Mesenchymal stem cell (in vitro differentiated cells and primary cell): ENCODE measurements at regions not wholly inside any gene's neighbourhood (a gene's known extent, or its start where the extent isn't known, plus 50 kb on each side); places are given as distances from the start of the nearest gene placed in this dataset.

Experiments
- DNase-seq: peaks from one replicate; pipeline ENCODE4 v3.0.0-alpha.2; 2013
- H2AFZ ChIP-seq: one replicate; pipeline ENCODE4 v1.6.1; 2013; ENCODE audit warnings: low read depth, mild to moderate bottlenecking, control low read depth, inconsistent platforms, low read length, moderate library complexity
- H2AK5ac ChIP-seq: 2 replicates; pipeline ENCODE4 v1.6.1; 2013; ENCODE audit warnings: low read length, moderate library complexity, mild to moderate bottlenecking, inconsistent platforms; ENCODE audit not compliant: severe bottlenecking
- H2BK120ac ChIP-seq: one replicate; pipeline ENCODE4 v1.6.1; 2013; ENCODE audit warnings: low read depth, mild to moderate bottlenecking, inconsistent platforms, low read length, moderate library complexity
- H2BK12ac ChIP-seq, 2 experiments: one replicate each; pipeline ENCODE4 v1.6.1; 2013; ENCODE audit warnings: inconsistent platforms in 2 of 2, low read length in 2 of 2, mild to moderate bottlenecking in 2 of 2, moderate library complexity in 2 of 2, control low read depth in 1 of 2
- H2BK15ac ChIP-seq: one replicate; pipeline ENCODE4 v1.6.1; 2013; ENCODE audit warnings: mild to moderate bottlenecking, low read depth, inconsistent platforms; ENCODE audit not compliant: poor library complexity, severe bottlenecking
- H2BK5ac ChIP-seq: 2 replicates; pipeline ENCODE4 v1.6.1; 2013; ENCODE audit warnings: low read depth, mild to moderate bottlenecking, low read length, control low read depth, inconsistent platforms; ENCODE audit not compliant: poor library complexity, severe bottlenecking
- H3K14ac ChIP-seq, 2 experiments: one replicate each; pipeline ENCODE4 v1.6.1; 2013; ENCODE audit warnings: inconsistent platforms in 2 of 2, low read length in 2 of 2, control low read depth in 1 of 2, mild to moderate bottlenecking in 1 of 2, moderate library complexity in 1 of 2
- H3K18ac ChIP-seq, 2 experiments: one replicate each; pipeline ENCODE4 v1.6.1; 2013; ENCODE audit warnings: inconsistent platforms in 2 of 2, low read length in 2 of 2, control low read depth in 1 of 2, low read depth in 1 of 2, mild to moderate bottlenecking in 1 of 2
- H3K23ac ChIP-seq, 2 experiments: one replicate each; pipeline ENCODE4 v1.6.1; 2013; ENCODE audit warnings: inconsistent platforms in 2 of 2, low read length in 2 of 2, mild to moderate bottlenecking in 2 of 2, moderate library complexity in 2 of 2, control low read depth in 1 of 2
- H3K27ac ChIP-seq: 2 replicates; pipeline ENCODE4 v1.5.1; 2013; ENCODE audit warnings: mild to moderate bottlenecking, moderate library complexity, low read length, control low read depth, inconsistent platforms; ENCODE audit not compliant: poor library complexity, severe bottlenecking
- H3K27me3 ChIP-seq, 2 experiments: 2 replicates each; pipeline versions ENCODE4 v1.6.1 to v1.7.0; 2013; ENCODE audit warnings: low read length in 2 of 2, mild to moderate bottlenecking in 2 of 2, moderate library complexity in 2 of 2, control low read depth in 1 of 2, inconsistent platforms in 1 of 2; ENCODE audit not compliant: control insufficient read depth in 1 of 2, insufficient read depth in 1 of 2
- H3K36me3 ChIP-seq, 2 experiments: 2 replicates each; pipeline versions ENCODE4 v1.6.1 to v1.7.0; 2013; ENCODE audit warnings: low read length in 2 of 2, control low read depth in 1 of 2, inconsistent platforms in 1 of 2, low read depth in 1 of 2, mild to moderate bottlenecking in 1 of 2; ENCODE audit not compliant: insufficient read depth in 2 of 2, control insufficient read depth in 1 of 2
- H3K4ac ChIP-seq, 2 experiments: one replicate each; pipeline ENCODE4 v1.6.1; 2013; ENCODE audit warnings: inconsistent platforms in 2 of 2, low read length in 2 of 2, mild to moderate bottlenecking in 2 of 2, moderate library complexity in 2 of 2, control low read depth in 1 of 2, low read depth in 1 of 2
- H3K4me1 ChIP-seq: 2 replicates; pipeline ENCODE4 v1.6.1; 2013; ENCODE audit warnings: low read depth, low read length, control low read depth; ENCODE audit not compliant: control insufficient read depth, insufficient read depth
- H3K4me2 ChIP-seq: 2 replicates; pipeline ENCODE4 v1.6.1; 2013; ENCODE audit warnings: low read length, mild to moderate bottlenecking, inconsistent platforms; ENCODE audit not compliant: poor library complexity, severe bottlenecking
- H3K4me3 ChIP-seq, 2 experiments: 2 replicates each; pipeline versions ENCODE4 v1.5.1 to v1.7.0; 2013; ENCODE audit warnings: low read length in 2 of 2, mild to moderate bottlenecking in 2 of 2, control low read depth in 1 of 2, low read depth in 1 of 2; ENCODE audit not compliant: insufficient read depth in 1 of 2
- H3K79me1 ChIP-seq: replicated peaks from 2 replicates; pipeline ENCODE4 v1.6.1; 2013; ENCODE audit warnings: mild to moderate bottlenecking, control low read depth, low read length, inconsistent platforms; ENCODE audit not compliant: poor library complexity, severe bottlenecking
- H3K9ac ChIP-seq: 2 replicates; pipeline ENCODE4 v1.7.0; 2013; ENCODE audit warnings: mild to moderate bottlenecking, low read length, moderate library complexity
- H3K9me3 ChIP-seq: 2 replicates; pipeline ENCODE4 v1.7.0; 2013; ENCODE audit warnings: mild to moderate bottlenecking, low read length; ENCODE audit not compliant: control insufficient read depth
- H4K8ac ChIP-seq: one replicate; pipeline ENCODE4 v1.6.1; 2013; ENCODE audit warnings: inconsistent platforms, mild to moderate bottlenecking, low read length, moderate library complexity
- H4K91ac ChIP-seq: one replicate; pipeline ENCODE4 v1.6.1; 2013; ENCODE audit warnings: mild to moderate bottlenecking, low read length, inconsistent platforms
- WGBS: methylation state at CpG from one replicate; pipeline ENCODE4 v1.1.7; 2013; ENCODE audit warnings: mixed read lengths; 5-methylcytosine and 5-hydroxymethylcytosine counted together

- no peaks in the 10 kb centered on the region for H3K36me3 ChIP-seq
- H3K4me3 ChIP-seq, result no peak overlapping the region
Observed at GRCh38 chr11:116507849-116508695, 264.7 kb downstream of the BUD13 start.

DNA sequence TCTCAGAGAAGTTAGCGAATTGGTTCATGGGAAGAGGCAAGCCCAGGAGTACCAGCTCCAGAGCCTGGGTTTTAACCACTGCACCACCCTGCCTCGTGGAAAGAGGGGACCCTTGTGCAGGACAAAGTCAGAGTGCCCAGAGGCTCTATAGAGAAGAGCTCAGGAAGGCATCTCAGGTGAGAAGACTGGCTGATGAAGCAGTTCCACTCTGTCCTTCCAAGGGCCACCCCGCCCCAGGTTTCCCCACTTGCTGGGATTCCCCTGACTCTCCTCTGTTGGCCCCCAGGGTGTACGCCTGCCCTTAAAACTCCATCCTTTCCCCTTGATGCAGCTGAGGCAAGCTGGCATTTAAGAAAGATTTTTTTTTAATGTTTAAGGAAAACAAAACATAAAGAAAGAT lies 265.8 kb downstream of the BUD13 start:
- H3K4me3 ChIP-seq, result no peak overlapping the region
- H3K4ac ChIP-seq, result no peak overlapping the region
- H3K9me3 ChIP-seq, result no peaks in the 10 kb centered on the region
- no peak overlapping the region for H4K8ac ChIP-seq
- H2AK5ac ChIP-seq, result no peak overlapping the region
- H3K23ac ChIP-seq, result no peak overlapping the region
- H2AFZ ChIP-seq, result no peak overlapping the region
- H3K27ac ChIP-seq, result no peak overlapping the region
- H3K4me1 ChIP-seq, result no peaks in the 10 kb centered on the region
- H3K14ac ChIP-seq, result no peak overlapping the region
- H2BK120ac ChIP-seq, result no peak overlapping the region
- H3K18ac ChIP-seq, result no peak overlapping the region
- no peaks in the 10 kb centered on the region for H3K36me3 ChIP-seq
- H3K79me1 ChIP-seq, result no peaks in the 10 kb centered on the region
- peaks cover 11 to 71% of the 10 kb centered on the region in 2 experiments for H3K27me3 ChIP-seq
- no peak overlapping the region for H3K9ac ChIP-seq
- 65% methylated on average over 3 of the region's 4 CpGs for WGBS
- H2BK5ac ChIP-seq, result no peak overlapping the region
- DNase-seq, result no peak
- H3K4me2 ChIP-seq, result no peak overlapping the region
- no peak overlapping the region for H2BK15ac ChIP-seq
- H4K91ac ChIP-seq, result no peak overlapping the region
- H2BK12ac ChIP-seq, result no peak overlapping the region

More at GRCh38 chr11:116507849-116508695, 264.7 kb downstream of the BUD13 start:
- H3K27me3 ChIP-seq, result peaks cover under 1 to 69% of the 10 kb centered on the region in 2 experiments
- 55% methylated on average over 8 of the region's 8 CpGs for WGBS
- H2AFZ ChIP-seq, result no peak overlapping the region
- no peak overlapping the region for H3K4ac ChIP-seq
- H3K18ac ChIP-seq, result no peak overlapping the region
- H3K9ac ChIP-seq, result no peak overlapping the region
- no peak overlapping the region for H4K91ac ChIP-seq
- H2AK5ac ChIP-seq, result no peak overlapping the region
- H2BK5ac ChIP-seq, result no peak overlapping the region
- no peak overlapping the region for H4K8ac ChIP-seq
- H2BK120ac ChIP-seq, result no peak overlapping the region
- no peak overlapping the region for H2BK12ac ChIP-seq
- DNase-seq, result no peak
- H3K27ac ChIP-seq, result no peak overlapping the region
- no peak overlapping the region for H3K4me2 ChIP-seq
- H3K4me1 ChIP-seq, result no peaks in the 10 kb centered on the region
- H3K14ac ChIP-seq, result peak overlapping the region in 1 of 2 experiments; percentile 9
- no peak overlapping the region for H3K23ac ChIP-seq
- no peaks in the 10 kb centered on the region for H3K9me3 ChIP-seq
- no peaks in the 10 kb centered on the region for H3K79me1 ChIP-seq
- H2BK15ac ChIP-seq, result no peak overlapping the region

- Histone ChIP-seq H2BK120ac (no peak overlapping the region), H3K9me3 (no peaks in the 10 kb centered on the region), H3K9ac (no peak overlapping the region), H2BK12ac (no peak overlapping the region), H3K36me3 (no peaks in the 10 kb centered on the region), H4K91ac (no peak overlapping the region), H3K14ac (no peak overlapping the region), H4K8ac (no peak overlapping the region), H3K4me1 (no peaks in the 10 kb centered on the region), H3K4me3 (peak overlapping the region in 1 of 2 experiments; percentile 7), H3K27me3 (peaks cover 18 to 74% of the 10 kb centered on the region in 2 experiments), H3K27ac (no peak overlapping the region), H3K4ac (no peak overlapping the region), H3K18ac (no peak overlapping the region), H2AK5ac (no peak overlapping the region), H2BK5ac (no peak overlapping the region), H3K79me1 (no peaks in the 10 kb centered on the region), H2AFZ (no peak overlapping the region), H2BK15ac (no peak overlapping the region), H3K4me2 (no peak overlapping the region), H3K23ac (no peak overlapping the region)
- DNase-seq, result no peak
- WGBS, result 66% methylated on average over 6 of the region's 6 CpGs
Observed at GRCh38 chr11:116506263-116506825, 266.4 kb downstream of the BUD13 start.
